Ectodermal cell (in vitro differentiated cells): ENCODE measurements at regions not wholly inside any gene's neighbourhood (a gene's known extent, or its start where the extent isn't known, plus 50 kb on each side); places are given as distances from the start of the nearest gene placed in this dataset.

Experiments used
- H3K27ac ChIP-seq: 2 replicates; pipeline ENCODE4 v1.7.0; 2013; ENCODE audit warnings: mild to moderate bottlenecking, low read depth, low read length; ENCODE audit not compliant: insufficient read depth, poor library complexity, severe bottlenecking
- H3K27me3 ChIP-seq: 2 replicates; pipeline ENCODE4 v1.7.0; 2013; ENCODE audit warnings: mild to moderate bottlenecking, low read length; ENCODE audit not compliant: insufficient read depth, control insufficient read depth, poor library complexity, severe bottlenecking
- H3K36me3 ChIP-seq: one replicate; pipeline ENCODE4 v1.7.0; 2013; ENCODE audit warnings: low read length; ENCODE audit not compliant: control insufficient read depth, insufficient read depth
- H3K4me1 ChIP-seq: one replicate; pipeline ENCODE4 v1.7.0; 2013; ENCODE audit warnings: low read length; ENCODE audit not compliant: control insufficient read depth, insufficient read depth
- H3K4me3 ChIP-seq: 2 replicates; pipeline ENCODE4 v1.7.0; 2013; ENCODE audit warnings: low read depth, low read length, control low read depth; ENCODE audit not compliant: insufficient read depth
- H3K9me3 ChIP-seq: 2 replicates; pipeline ENCODE4 v1.7.0; 2013; ENCODE audit warnings: mild to moderate bottlenecking, low read length, moderate library complexity; ENCODE audit not compliant: control insufficient read depth
- WGBS, 2 experiments: methylation state at CpG; one replicate each; pipeline ENCODE4 v1.1.7; 2013; ENCODE audit warnings: missing lambda C conversion rate in 2 of 2; 5-methylcytosine and 5-hydroxymethylcytosine counted together

GRCh38 chr22:48945621-48946458 lies 881.8 kb downstream of the BRD1 start:
- no peak overlapping the region for H3K4me3 ChIP-seq
- no peaks in the 10 kb centered on the region for H3K27me3 ChIP-seq
- no peak overlapping the region for H3K27ac ChIP-seq
- H3K9me3 ChIP-seq: no peaks in the 10 kb centered on the region
- H3K4me1 ChIP-seq: peaks cover 4% of the 10 kb centered on the region
- H3K36me3 ChIP-seq: no peaks in the 10 kb centered on the region
- WGBS, 2 experiments: 92 to 93% methylated on average over 22 of the region's 22 CpGs

- no peak overlapping the region for H3K4me3 ChIP-seq
These were observed 882.7 kb downstream of the BRD1 start for GRCh38 chr22:48944751-48945620.

GRCh38 chr22:48944433-48944750 lies 883.3 kb downstream of the BRD1 start:
- Histone ChIP-seq H3K27ac (no peak overlapping the region), H3K4me1 (no peaks in the 10 kb centered on the region)
- 92 to 93% methylated on average over 5 of the region's 5 CpGs for WGBS, 2 experiments

More at GRCh38 chr22:48944751-48945620, 882.7 kb downstream of the BRD1 start:
- Histone ChIP-seq H3K27ac (no peak overlapping the region), H3K9me3 (no peaks in the 10 kb centered on the region), H3K36me3 (no peaks in the 10 kb centered on the region), H3K27me3 (no peaks in the 10 kb centered on the region), H3K4me1 (no peaks in the 10 kb centered on the region)
- 89 to 90% methylated on average over 38 of the region's 38 CpGs for WGBS, 2 experiments

GRCh38 chr22:48943567-48944432 lies 883.9 kb downstream of the BRD1 start:
- Histone ChIP-seq H3K4me1 (no peaks in the 10 kb centered on the region), H3K27ac (no peak overlapping the region), H3K36me3 (no peaks in the 10 kb centered on the region), H3K9me3 (no peaks in the 10 kb centered on the region), H3K4me3 (no peak overlapping the region), H3K27me3 (no peaks in the 10 kb centered on the region)
- WGBS, 2 experiments: 76 to 77% methylated on average over 24 of the region's 24 CpGs

More at GRCh38 chr22:48944433-48944750, 883.3 kb downstream of the BRD1 start:
- no peaks in the 10 kb centered on the region for H3K36me3 ChIP-seq
- no peaks in the 10 kb centered on the region for H3K9me3 ChIP-seq
- no peaks in the 10 kb centered on the region for H3K27me3 ChIP-seq
- no peak overlapping the region for H3K4me3 ChIP-seq

- H3K4me1 ChIP-seq: no peaks in the 10 kb centered on the region
- no peaks in the 10 kb centered on the region for H3K27me3 ChIP-seq
- 83 to 84% methylated on average over 21 of the region's 21 CpGs for WGBS, 2 experiments
- H3K9me3 ChIP-seq: no peaks in the 10 kb centered on the region
- no peaks in the 10 kb centered on the region for H3K36me3 ChIP-seq
- no peak overlapping the region for H3K4me3 ChIP-seq
- no peak overlapping the region for H3K27ac ChIP-seq
These were observed 884.7 kb downstream of the BRD1 start for GRCh38 chr22:48942698-48943566.

- Histone ChIP-seq H3K27ac (no peak overlapping the region), H3K4me3 (no peak overlapping the region), H3K4me1 (no peaks in the 10 kb centered on the region), H3K36me3 (no peaks in the 10 kb centered on the region), H3K27me3 (no peaks in the 10 kb centered on the region), H3K9me3 (no peaks in the 10 kb centered on the region)
- 88 to 93% methylated on average over 12 of the region's 12 CpGs for WGBS, 2 experiments
These were observed 885.6 kb downstream of the BRD1 start for GRCh38 chr22:48941903-48942575.

GRCh38 chr22:48941033-48941902 lies 886.4 kb downstream of the BRD1 start:
- WGBS, 2 experiments: 80 to 82% methylated on average over 23 of the region's 23 CpGs
- H3K9me3 ChIP-seq: no peaks in the 10 kb centered on the region
- no peaks in the 10 kb centered on the region for H3K27me3 ChIP-seq
- H3K36me3 ChIP-seq: no peaks in the 10 kb centered on the region
- no peak overlapping the region for H3K4me3 ChIP-seq
- H3K4me1 ChIP-seq: no peaks in the 10 kb centered on the region
- H3K27ac ChIP-seq: no peak overlapping the region

- H3K9me3 ChIP-seq: no peaks in the 10 kb centered on the region
- H3K27me3 ChIP-seq: no peaks in the 10 kb centered on the region
- H3K4me3 ChIP-seq: no peak overlapping the region
- H3K4me1 ChIP-seq: no peaks in the 10 kb centered on the region
- 88 to 90% methylated on average over 20 of the region's 20 CpGs for WGBS, 2 experiments
- H3K27ac ChIP-seq: no peak overlapping the region
- H3K36me3 ChIP-seq: no peaks in the 10 kb centered on the region
These were observed 887.2 kb downstream of the BRD1 start for GRCh38 chr22:48940266-48941032.
